HCT116 (cell line): ENCODE measurements at regions not wholly inside any gene's neighbourhood (a gene's known extent, or its start where the extent isn't known, plus 50 kb on each side); places are given as distances from the start of the nearest gene placed in this dataset.

Experiments used
- CTCF ChIP-seq, 3 experiments: fragments of 200-600 bp in 1 of 3; sonication (generic) in 1 of 3; IDR thresholded peaks in 2 of 3; conservative IDR thresholded peaks in 1 of 3; 2 replicates each; pipeline ENCODE4 v1.5.1; 2012 to 2017; ENCODE audit warnings: low read depth in 2 of 3, low read length in 2 of 3, antibody characterized with exemption in 1 of 3, borderline replicate concordance in 1 of 3, control low read depth in 1 of 3, mild to moderate bottlenecking in 1 of 3, mixed read lengths in 1 of 3, mixed run types in 1 of 3, moderate library complexity in 1 of 3; ENCODE audit not compliant: insufficient read depth in 1 of 3
- EZH2 ChIP-seq: fragments of 200-600 bp; sonication (generic); IDR thresholded peaks from 2 replicates; pipeline ENCODE4 v1.6.1; 2017; ENCODE audit warnings: antibody characterized with exemption, mixed run types
- POLR2A ChIP-seq: IDR thresholded peaks from 2 replicates; pipeline ENCODE4 v1.7.0; 2011; ENCODE audit warnings: borderline replicate concordance; ENCODE audit not compliant: insufficient read depth, insufficient read length; ENCODE audit errors: extremely low read depth
- POLR2AphosphoS5 ChIP-seq: IDR thresholded peaks from 2 replicates; pipeline ENCODE4 v1.6.1; 2011; ENCODE audit warnings: mild to moderate bottlenecking, low read depth, low read length, moderate library complexity
- RAD21 ChIP-seq: IDR thresholded peaks from 2 replicates; pipeline ENCODE4 v1.6.1; 2012; ENCODE audit warnings: low read depth, mild to moderate bottlenecking
- REST ChIP-seq: IDR thresholded peaks from 2 replicates; pipeline ENCODE4 v1.6.1; 2012; ENCODE audit warnings: low read depth
- SP1 ChIP-seq: IDR thresholded peaks from 2 replicates; pipeline ENCODE4 v1.6.1; 2012; ENCODE audit warnings: low read depth
- YY1 ChIP-seq: IDR thresholded peaks from 2 replicates; pipeline ENCODE4 v1.6.1; 2011; ENCODE audit warnings: low read length, low read depth, moderate library complexity, mild to moderate bottlenecking; ENCODE audit not compliant: insufficient replicate concordance; ENCODE audit errors: extremely low read depth
- ZBTB33 ChIP-seq: IDR thresholded peaks from 2 replicates; pipeline ENCODE4 v1.6.1; 2011; ENCODE audit warnings: mild to moderate bottlenecking, low read length, moderate library complexity; ENCODE audit not compliant: insufficient replicate concordance; ENCODE audit errors: extremely low read depth
- ZNF274 ChIP-seq: fragments of 200-500 bp; sonication (Bioruptor generic); IDR thresholded peaks from 2 replicates; pipeline ENCODE4 v1.6.1; 2014; ENCODE audit warnings: mild to moderate bottlenecking, low read depth, low read length, inconsistent platforms

- no peak for TF ChIP-seq POLR2AphosphoS5
- no peak for TF ChIP-seq SP1
- TF ChIP-seq CTCF (IDR thresholded peaks at IDR 0.05 in 2 of 3, conservative IDR thresholded peaks at IDR 0.05 in 1 of 3; ENCODE audit: borderline replicate concordance in 1 of 3, insufficient read depth in 1 of 3, low read depth in 2 of 3, low read length in 2 of 3) = no peak
- TF ChIP-seq POLR2A = no peak
- no peak for TF ChIP-seq YY1
- TF ChIP-seq ZBTB33 = no peak
- TF ChIP-seq EZH2 = no peak
- no peak for TF ChIP-seq RAD21
- no peak for TF ChIP-seq ZNF274
- no peak for TF ChIP-seq REST
Observed at GRCh38 chr12:89200217-89200616, 152.1 kb downstream of the DUSP6 start.
